CD4-positive, alpha-beta T cell (primary cell): ENCODE measurements at regions not wholly inside any gene's neighbourhood (a gene's known extent, or its start where the extent isn't known, plus 50 kb on each side); places are given as distances from the start of the nearest gene placed in this dataset.

Experiments
- ATAC-seq: fragments of 200-7000 bp; cut with Tn5 transposase; one replicate; pipeline ENCODE4 v1.10.0; 2022; ENCODE audit warnings: mild to moderate bottlenecking; ENCODE audit not compliant: poor library complexity
- CTCF ChIA-PET: fragments of 350-600 bp; sonication (Branson Sonifier 250); formaldehyde crosslinking; loops from one replicate; lab custom pipeline; 2021; ENCODE audit warnings: antibody characterized with exemption, inconsistent platforms; lab: Charles Lee
- POLR2A ChIA-PET: fragments of 350-600 bp; sonication (Branson Sonifier 250); formaldehyde crosslinking; loops from one replicate; lab custom pipeline; 2021; ENCODE audit warnings: antibody characterized with exemption, inconsistent platforms; lab: Charles Lee
- DNase-seq, 14 experiments: peaks; one replicate each; pipeline ENCODE4 v3.0.0-alpha.2; 2013 to 2020; ENCODE audit warnings: mixed read lengths in 2 of 14
- H3K27ac ChIP-seq, 2 donors: one replicate each; pipeline versions ENCODE4 v1.5.1 to v1.7.0; 2013; ENCODE audit warnings: low read length in 2 of 2, low read depth in 1 of 2, mild to moderate bottlenecking in 1 of 2
- H3K27me3 ChIP-seq, 2 experiments: 1 replicate in 1 of 2; 2 replicates in 1 of 2; pipeline versions ENCODE4 v1.6.1 to v1.7.0; 2013; ENCODE audit warnings: low read length in 2 of 2, control low read depth in 1 of 2, mild to moderate bottlenecking in 1 of 2, moderate library complexity in 1 of 2; ENCODE audit not compliant: insufficient read depth in 2 of 2, control insufficient read depth in 1 of 2
- H3K36me3 ChIP-seq: one replicate; pipeline ENCODE4 v1.6.1; 2013; ENCODE audit warnings: low read length, control low read depth; ENCODE audit not compliant: insufficient read depth
- H3K4me1 ChIP-seq: one replicate; pipeline ENCODE4 v1.6.1; 2013; ENCODE audit warnings: low read length, control low read depth; ENCODE audit not compliant: insufficient read depth
- H3K4me3 ChIP-seq: one replicate; pipeline ENCODE4 v1.5.1; 2013; ENCODE audit warnings: mild to moderate bottlenecking, low read length, moderate library complexity
- H3K9me3 ChIP-seq, 2 experiments: 1 replicate in 1 of 2; 2 replicates in 1 of 2; pipeline versions ENCODE4 v1.6.1 to v1.7.0; 2013; ENCODE audit warnings: low read length in 2 of 2, mild to moderate bottlenecking in 2 of 2, control low read depth in 1 of 2, moderate library complexity in 1 of 2; ENCODE audit not compliant: control insufficient read depth in 1 of 2, insufficient read depth in 1 of 2
- H3K27ac Mint-ChIP-seq: one replicate; pipeline ENCODE4 v1.8.0; 2020; ENCODE audit warnings: mixed read lengths
- H3K27me3 Mint-ChIP-seq: one replicate; pipeline ENCODE4 v1.8.0; 2021; ENCODE audit warnings: mixed read lengths
- H3K36me3 Mint-ChIP-seq: one replicate; pipeline ENCODE4 v1.8.0; 2021; ENCODE audit warnings: low read depth, mixed read lengths
- H3K4me1 Mint-ChIP-seq: one replicate; pipeline ENCODE4 v1.8.0; 2021; ENCODE audit warnings: low read depth, mixed read lengths
- H3K4me3 Mint-ChIP-seq: one replicate; pipeline ENCODE4 v1.8.0; 2020; ENCODE audit warnings: mild to moderate bottlenecking, mixed read lengths
- H3K9me3 Mint-ChIP-seq: one replicate; pipeline ENCODE4 v1.8.0; 2020; ENCODE audit warnings: mixed read lengths
- intact Hi-C, 2 experiments: fragments of 100-400 bp; cut with DNase I in 1 of 2; cut with micrococcal nuclease in 1 of 2; formaldehyde crosslinking; loops; one replicate each; pipeline versions ENCODE4 v1.15.1 to v1.9.0; 2023 to 2025; cut with DNase I, micrococcal nuclease
- TF ChIP-seq, protein P1 (sequence below): fragments of 200-600 bp; IDR thresholded peaks from one replicate; pipeline ENCODE4 v1.8.0; 2022; ENCODE audit warnings: antibody characterized with exemption, mild to moderate bottlenecking

DNA sequence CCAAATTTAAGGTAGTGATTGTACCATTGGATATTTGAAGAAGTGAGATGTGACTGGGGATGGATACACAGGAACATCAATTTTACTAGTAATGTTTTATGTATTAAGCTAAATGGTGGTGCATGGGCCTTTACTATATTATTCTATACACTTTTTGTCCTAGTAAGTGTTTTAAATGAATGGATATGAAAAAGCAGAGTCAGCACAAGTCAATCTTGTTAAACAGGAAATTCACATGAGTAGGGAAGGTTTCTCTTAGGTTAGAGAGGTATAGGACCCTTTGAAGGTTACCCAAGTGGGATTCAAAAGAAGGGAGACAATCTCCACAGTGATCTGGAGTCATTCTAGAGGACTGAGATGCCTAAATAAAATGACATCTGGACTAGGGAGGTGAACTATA is 71.8 kb upstream of the NCKAP5 start:
- Mint-ChIP-seq H3K4me1 (no peaks in the 10 kb centered on the region), H3K9me3 (no peaks in the 10 kb centered on the region), H3K4me3 (no peak overlapping the region), H3K27me3 (no peaks in the 10 kb centered on the region), H3K27ac (no peak overlapping the region), H3K36me3 (no peaks in the 10 kb centered on the region)
- ATAC-seq (no peak), DNase-seq (no peak)
- H3K4me3 ChIP-seq: no peak overlapping the region
- intact Hi-C loops: no loop called here
- H3K36me3 ChIP-seq: no peaks in the 10 kb centered on the region
- ChIA-PET CTCF (no interaction called here), POLR2A (no interaction called here)
- H3K27me3 ChIP-seq: no peaks in the 10 kb centered on the region
- no peaks in the 10 kb centered on the region for H3K9me3 ChIP-seq
- TF ChIP-seq, protein P1, sequence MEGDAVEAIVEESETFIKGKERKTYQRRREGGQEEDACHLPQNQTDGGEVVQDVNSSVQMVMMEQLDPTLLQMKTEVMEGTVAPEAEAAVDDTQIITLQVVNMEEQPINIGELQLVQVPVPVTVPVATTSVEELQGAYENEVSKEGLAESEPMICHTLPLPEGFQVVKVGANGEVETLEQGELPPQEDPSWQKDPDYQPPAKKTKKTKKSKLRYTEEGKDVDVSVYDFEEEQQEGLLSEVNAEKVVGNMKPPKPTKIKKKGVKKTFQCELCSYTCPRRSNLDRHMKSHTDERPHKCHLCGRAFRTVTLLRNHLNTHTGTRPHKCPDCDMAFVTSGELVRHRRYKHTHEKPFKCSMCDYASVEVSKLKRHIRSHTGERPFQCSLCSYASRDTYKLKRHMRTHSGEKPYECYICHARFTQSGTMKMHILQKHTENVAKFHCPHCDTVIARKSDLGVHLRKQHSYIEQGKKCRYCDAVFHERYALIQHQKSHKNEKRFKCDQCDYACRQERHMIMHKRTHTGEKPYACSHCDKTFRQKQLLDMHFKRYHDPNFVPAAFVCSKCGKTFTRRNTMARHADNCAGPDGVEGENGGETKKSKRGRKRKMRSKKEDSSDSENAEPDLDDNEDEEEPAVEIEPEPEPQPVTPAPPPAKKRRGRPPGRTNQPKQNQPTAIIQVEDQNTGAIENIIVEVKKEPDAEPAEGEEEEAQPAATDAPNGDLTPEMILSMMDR: no peak
- no peak overlapping the region for H3K27ac ChIP-seq
- H3K4me1 ChIP-seq: no peaks in the 10 kb centered on the region

DNA sequence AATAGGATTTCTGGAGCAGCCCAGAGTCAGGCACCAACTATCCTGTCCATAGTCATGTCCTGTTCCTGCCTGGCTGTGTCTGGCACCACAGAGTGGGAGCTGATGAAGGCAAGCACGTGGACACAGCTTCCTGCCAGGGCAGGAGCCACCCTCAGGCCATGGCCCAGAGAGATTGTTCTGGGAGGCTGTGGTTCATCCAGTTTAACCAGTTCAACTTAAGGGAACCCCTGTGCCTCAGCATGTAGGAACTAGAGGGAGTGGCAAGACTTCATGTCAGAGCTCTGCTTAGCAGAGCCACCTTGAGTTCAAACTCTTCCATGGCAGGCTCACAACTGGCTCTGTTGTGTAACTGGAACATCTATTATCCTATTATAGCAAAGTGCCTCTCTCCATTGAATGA is 73.2 kb upstream of the NCKAP5 start:
- Mint-ChIP-seq H3K4me3 (no peak overlapping the region), H3K27me3 (no peaks in the 10 kb centered on the region), H3K4me1 (no peaks in the 10 kb centered on the region), H3K9me3 (no peaks in the 10 kb centered on the region), H3K27ac (no peak overlapping the region), H3K36me3 (no peaks in the 10 kb centered on the region)
- Histone ChIP-seq H3K4me3 (no peak overlapping the region), H3K36me3 (no peaks in the 10 kb centered on the region), H3K27ac (no peak overlapping the region), H3K4me1 (no peaks in the 10 kb centered on the region), H3K27me3 (no peaks in the 10 kb centered on the region), H3K9me3 (no peaks in the 10 kb centered on the region)
- intact Hi-C loops: no loop called here
- ChIA-PET CTCF (no interaction called here), POLR2A (no interaction called here)
- ATAC-seq (no peak), DNase-seq (no peak)
- TF ChIP-seq, protein P1: no peak

DNA sequence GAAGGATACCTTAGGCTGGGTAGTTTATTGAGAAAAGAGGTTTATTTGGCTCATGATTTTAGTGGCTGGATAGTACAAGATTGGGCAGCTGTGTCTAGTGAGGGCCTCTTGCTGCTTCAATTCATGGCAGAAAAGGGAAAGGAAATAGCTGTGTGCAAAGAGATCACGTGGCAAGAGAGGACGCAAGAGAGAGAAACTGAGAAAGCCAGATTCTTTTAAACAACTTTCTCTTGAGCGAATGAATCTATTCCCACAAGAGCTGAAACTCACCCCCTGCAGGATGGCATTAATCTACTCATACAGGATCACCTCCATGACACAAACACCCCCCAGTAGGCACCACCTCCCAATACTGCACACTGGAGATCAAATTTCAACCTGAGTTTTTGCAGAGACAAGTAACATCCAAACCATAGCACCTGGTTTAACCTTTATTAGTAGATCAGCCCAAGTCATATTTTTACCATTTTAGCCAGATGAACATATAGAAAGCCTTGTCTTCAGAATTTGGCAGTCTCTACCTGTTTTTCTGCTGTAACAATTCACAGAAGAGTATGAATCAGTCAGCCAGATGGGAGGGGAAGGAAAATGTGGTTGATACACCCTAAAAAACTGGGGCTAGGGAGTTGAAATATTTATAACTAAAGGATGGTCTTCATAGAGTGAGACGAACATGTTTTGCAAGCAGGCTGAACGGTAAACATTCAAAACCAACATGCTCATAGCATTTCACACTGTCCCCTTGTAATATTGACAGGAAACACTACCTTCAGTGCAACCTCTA is 73.9 kb upstream of the NCKAP5 start:
- ATAC-seq (no peak), DNase-seq (no peak)
- ChIA-PET CTCF (no interaction called here), POLR2A (no interaction called here)
- Mint-ChIP-seq H3K4me1 (no peaks in the 10 kb centered on the region), H3K36me3 (no peaks in the 10 kb centered on the region), H3K27ac (no peak overlapping the region), H3K9me3 (no peaks in the 10 kb centered on the region), H3K27me3 (no peaks in the 10 kb centered on the region), H3K4me3 (no peak overlapping the region)
- Histone ChIP-seq H3K36me3 (no peaks in the 10 kb centered on the region), H3K4me3 (no peak overlapping the region), H3K9me3 (no peaks in the 10 kb centered on the region), H3K27me3 (no peaks in the 10 kb centered on the region), H3K27ac (no peak overlapping the region), H3K4me1 (no peaks in the 10 kb centered on the region)
- TF ChIP-seq, protein P1: no peak
- intact Hi-C loops: no loop called here
